SK-N-MC (cell line): ENCODE measurements at regions not wholly inside any gene's neighbourhood (a gene's known extent, or its start where the extent isn't known, plus 50 kb on each side); places are given as distances from the start of the nearest gene placed in this dataset.

Experiments used
- EZH2 ChIP-seq: fragments of 200-600 bp; sonication (generic); IDR thresholded peaks from one replicate; pipeline ENCODE4 v1.6.1; 2017; ENCODE audit warnings: antibody characterized with exemption
- POLR2AphosphoS5 ChIP-seq: IDR thresholded peaks from 2 replicates; pipeline ENCODE4 v1.6.1; 2012; ENCODE audit warnings: mild to moderate bottlenecking, low read depth, low read length, borderline replicate concordance

DNA sequence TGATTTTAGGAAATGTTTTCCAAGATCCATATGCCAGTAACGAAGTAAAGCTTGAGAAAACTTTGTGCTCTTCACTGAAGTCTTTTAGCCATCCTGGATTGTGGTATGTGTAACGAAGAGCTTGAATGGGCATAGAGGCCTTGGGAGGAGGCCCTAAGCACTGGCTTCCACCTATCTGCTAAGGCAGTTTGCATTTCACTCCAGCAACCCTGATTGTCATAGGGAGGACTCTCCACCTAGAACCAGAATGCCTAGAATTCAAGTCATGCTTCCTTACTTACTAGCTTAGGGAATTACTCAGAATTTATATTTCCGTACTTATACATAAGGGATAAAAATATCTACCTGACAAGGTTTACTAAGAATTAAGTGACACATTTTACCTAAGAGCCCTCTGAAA is 451.5 kb downstream of the FBXO15 start:
- TF ChIP-seq POLR2AphosphoS5 (no peak), EZH2 (no peak)
